ENCODE measurements at regions not wholly inside any gene's neighbourhood (a gene's known extent, or its start where the extent isn't known, plus 50 kb on each side); places are given as distances from the start of the nearest gene placed in this dataset.
"Not testable (repeated sequence)": the region's sequence is repeated elsewhere in the genome, so short reads cannot be mapped to it uniquely, and the experiment has no call there.

DNA sequence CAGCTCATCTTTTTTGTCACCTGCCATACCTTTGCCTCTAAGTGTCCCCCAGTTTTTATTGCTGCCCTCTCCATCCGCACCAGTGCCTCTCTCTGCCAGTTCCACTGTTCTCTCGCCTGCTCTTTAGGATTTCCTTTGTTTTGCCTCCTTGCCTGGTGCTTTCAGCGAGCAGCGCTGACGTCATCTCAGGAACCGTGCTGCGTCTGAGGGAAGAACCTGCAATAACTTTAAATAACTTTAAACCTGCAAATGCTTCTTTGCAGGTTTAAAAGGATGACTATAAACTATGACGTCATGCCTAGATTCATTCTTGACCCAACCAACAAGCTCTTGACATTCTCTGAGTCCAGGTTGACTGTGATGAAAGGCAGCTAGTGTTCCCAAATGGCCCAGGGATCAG is 105.1 kb downstream of the LRRC74B start:
- H3K27ac ChIP-seq; H3K4me1 ChIP-seq; ATAC-seq; H3K36me3 ChIP-seq; H3K9me3 ChIP-seq; intact Hi-C loops (cut with DNase I); DNase-seq; H3K27me3 ChIP-seq; H3K4me3 ChIP-seq: not testable (repeated sequence)
- 27 to 35% (median 33%) methylated on average over 6 to 8 of the region's 8 CpGs for WGBS, 4 donors

DNA sequence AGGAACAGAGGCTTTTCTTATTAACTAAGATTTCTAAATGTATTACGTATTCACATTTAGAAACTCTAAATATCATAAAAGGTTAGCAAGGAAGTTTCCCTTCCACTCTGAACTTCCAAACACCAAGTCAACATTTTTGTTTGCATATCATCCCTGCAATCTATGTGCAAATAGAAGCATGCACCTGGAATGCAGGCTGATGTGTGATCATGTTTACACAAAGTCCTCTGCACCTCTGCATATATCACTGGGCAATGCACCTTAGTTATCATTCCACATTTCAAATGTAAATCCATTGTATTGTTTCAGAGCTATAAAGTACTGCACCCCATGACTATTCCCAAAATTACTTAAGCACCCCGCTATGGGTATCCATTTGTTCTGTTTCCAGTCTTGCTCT is 142.1 kb downstream of the LRRC74B start:
- H3K9me3 ChIP-seq; H3K27me3 ChIP-seq; ATAC-seq; DNase-seq; H3K27ac ChIP-seq; H3K36me3 ChIP-seq; H3K4me3 ChIP-seq; H3K4me1 ChIP-seq; intact Hi-C loops (cut with DNase I): not testable (repeated sequence)
- 100% methylated on average over 1 of the region's 2 CpGs; no CpG with 5 or more reads in 3 of the 4 donors for WGBS, 4 donors

DNA sequence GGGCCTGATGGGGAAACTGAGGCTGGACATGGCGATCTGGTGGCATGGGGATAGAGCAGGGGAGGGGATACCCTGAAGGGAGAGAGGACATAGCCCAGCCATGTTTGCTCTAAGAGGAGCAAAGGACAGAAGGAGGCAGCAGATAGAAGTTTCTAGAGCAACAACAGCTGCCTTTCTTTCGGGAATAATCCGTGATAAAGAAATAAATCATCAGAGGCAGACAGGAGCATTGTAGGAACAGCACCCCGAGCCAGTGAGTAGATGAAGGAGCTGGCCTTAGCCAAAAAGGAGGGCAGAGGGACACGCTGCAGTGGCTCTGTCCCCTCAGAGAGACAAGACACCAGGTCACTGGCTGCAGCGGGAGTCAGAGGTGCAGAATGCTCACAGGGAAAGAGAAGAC is 166.3 kb downstream of the LRRC74B start:
- H3K4me1 ChIP-seq; H3K4me3 ChIP-seq; intact Hi-C loops (cut with DNase I); H3K9me3 ChIP-seq; DNase-seq; H3K27me3 ChIP-seq; H3K36me3 ChIP-seq; ATAC-seq; H3K27ac ChIP-seq: not testable (repeated sequence)
- 44 to 50% methylated on average over 4 of the region's 6 CpGs; no CpG with 5 or more reads in 2 of the 4 donors for WGBS, 4 donors

DNA sequence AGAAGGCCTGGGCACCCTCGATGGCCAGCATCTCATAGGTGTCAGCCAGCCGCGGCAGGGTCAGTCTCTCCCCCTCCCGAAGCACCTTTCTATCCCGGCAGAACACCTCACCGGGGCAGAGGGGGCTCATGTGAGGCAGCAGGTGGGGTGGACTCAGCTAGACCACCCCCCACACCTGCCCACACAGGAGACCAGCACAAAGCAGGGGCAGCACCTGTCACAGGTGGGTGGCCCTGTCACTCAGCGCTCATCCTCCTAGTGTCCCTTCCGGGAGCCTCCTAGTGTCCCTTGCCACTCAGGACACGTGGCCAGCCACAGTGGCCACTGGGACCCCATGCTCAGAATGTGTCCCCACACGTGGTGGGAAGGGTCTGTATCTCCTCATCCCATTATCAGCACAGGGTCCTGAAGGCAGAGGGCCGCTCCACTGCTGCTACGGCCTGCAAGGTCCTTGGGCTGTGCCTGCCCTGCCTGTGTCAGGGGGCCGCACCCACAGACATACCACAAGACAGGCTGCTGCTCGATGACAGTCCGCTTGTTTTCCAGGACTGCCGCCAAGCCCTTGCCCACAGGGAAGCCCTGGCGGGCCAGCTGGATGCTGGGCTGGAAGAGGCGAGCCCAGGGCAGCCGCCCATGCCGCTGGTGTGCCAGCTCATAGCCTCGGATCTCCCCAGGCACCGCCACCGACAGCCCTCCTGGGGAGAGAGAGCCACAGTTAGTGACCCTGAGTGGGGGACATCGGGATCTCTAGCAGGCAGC is 167.4 kb upstream of the RIMBP3B start:
- H3K9me3 ChIP-seq; ATAC-seq; intact Hi-C loops (cut with DNase I); H3K27ac ChIP-seq; H3K36me3 ChIP-seq; H3K4me3 ChIP-seq; H3K4me1 ChIP-seq; H3K27me3 ChIP-seq: not testable (repeated sequence)
- peak in 1 of 5 donors; percentile 6 for DNase-seq
- WGBS, 4 donors: 58 to 75% (median 75%) methylated on average over 6 to 15 of the region's 24 CpGs; no CpG with 5 or more reads in 1 of the 4 donors

DNA sequence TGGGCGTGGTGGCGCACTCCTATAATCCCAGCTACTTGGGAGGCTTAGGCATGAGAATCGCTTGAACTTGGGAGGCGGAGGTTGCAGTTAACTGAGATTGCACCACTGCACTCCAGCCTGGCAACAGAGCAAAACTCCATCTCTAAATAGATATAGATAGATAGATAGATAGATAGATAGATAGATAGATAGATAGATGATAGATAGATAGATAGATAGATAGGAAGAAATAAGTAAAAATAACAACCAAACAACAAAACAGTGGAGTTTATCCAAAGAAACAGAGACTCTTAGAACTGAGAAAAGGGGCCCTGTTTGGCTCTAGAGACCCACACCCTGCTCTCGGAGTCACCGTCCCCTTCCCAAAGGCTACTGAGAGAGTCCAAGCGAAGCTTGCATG is 158.7 kb upstream of the RIMBP3B start:
- H3K27ac ChIP-seq; intact Hi-C loops (cut with DNase I): not testable (repeated sequence)

DNA sequence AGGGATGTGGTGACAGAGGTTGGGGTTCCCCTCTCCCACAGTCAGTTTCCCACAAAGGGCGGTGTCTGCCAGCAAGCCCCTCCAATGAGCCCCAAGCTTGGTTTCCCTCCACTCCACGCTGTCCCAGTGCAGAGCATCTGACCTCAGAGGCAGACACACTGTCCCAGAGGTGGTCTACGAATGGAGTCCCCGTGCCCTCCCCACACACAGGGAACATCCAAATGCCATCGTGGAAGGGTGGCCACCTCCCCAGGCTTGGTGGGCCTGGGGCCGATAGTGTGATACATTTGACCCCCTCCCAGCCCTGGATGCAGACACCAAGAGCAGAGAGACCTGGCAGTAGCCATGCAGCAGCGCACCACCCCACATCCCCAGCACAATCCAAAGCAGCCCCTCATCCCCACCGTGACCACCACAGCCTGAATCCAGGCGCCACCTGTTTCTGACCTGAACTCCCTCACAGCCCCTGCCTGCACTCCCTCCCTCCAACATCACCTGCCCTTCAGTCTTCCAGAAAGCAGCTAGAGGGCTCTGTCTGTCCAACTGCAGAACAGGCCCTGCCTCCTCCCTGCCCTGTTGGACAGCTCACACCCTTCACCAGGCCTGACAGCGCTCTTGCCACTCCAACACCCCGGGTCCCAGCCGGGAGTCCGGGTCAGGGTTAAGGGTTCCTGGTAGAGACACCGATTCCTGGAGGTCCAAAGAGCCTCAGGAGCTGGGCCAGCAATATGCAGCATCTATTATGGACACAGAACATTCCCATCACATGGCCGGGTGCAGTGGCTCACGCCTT is 156.5 kb upstream of the RIMBP3B start:
- intact Hi-C loops (cut with DNase I); H3K27ac ChIP-seq; ATAC-seq; H3K4me3 ChIP-seq; DNase-seq; H3K27me3 ChIP-seq; H3K4me1 ChIP-seq; H3K9me3 ChIP-seq; H3K36me3 ChIP-seq: not testable (repeated sequence)
- WGBS, 4 donors: 65 to 73% (median 72%) methylated on average over 3 to 10 of the region's 16 CpGs; no CpG with 5 or more reads in 1 of the 4 donors

More for the DNA sequence above, 158.7 kb upstream of the RIMBP3B start:
- not testable (repeated sequence) for H3K36me3 ChIP-seq, H3K9me3 ChIP-seq, DNase-seq, H3K4me3 ChIP-seq, H3K27me3 ChIP-seq, ATAC-seq, H3K4me1 ChIP-seq
- 83 to 97% (median 93%) methylated on average over 3 to 7 of the region's 7 CpGs for WGBS, 4 donors

DNA sequence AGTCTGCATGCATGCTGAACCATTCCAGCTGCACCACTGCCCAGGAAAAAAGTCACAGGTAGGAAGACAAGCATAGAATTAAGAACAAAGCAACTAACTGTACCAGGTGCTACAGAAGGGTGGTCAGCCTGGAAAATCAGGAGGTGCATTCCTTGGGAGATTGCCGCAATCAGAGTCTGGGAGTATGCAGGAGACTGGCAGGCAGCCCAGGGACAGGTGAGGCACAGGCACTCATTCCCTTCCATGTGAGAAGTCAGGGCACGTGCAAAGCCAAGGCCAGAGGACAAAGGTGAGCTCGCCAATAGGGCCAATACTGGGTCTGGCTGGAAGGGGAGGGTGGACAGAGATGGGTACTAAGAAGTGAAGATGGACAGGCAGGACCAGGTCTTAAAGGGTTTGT is 132.1 kb upstream of the RIMBP3B start:
- H3K4me3 ChIP-seq; DNase-seq; ATAC-seq; H3K9me3 ChIP-seq; intact Hi-C loops (cut with DNase I); H3K4me1 ChIP-seq; H3K27me3 ChIP-seq; H3K27ac ChIP-seq; H3K36me3 ChIP-seq: not testable (repeated sequence)
- 90 to 100% (median 90%) methylated on average over 2 of the region's 3 CpGs; no CpG with 5 or more reads in 1 of the 4 donors for WGBS, 4 donors

DNA sequence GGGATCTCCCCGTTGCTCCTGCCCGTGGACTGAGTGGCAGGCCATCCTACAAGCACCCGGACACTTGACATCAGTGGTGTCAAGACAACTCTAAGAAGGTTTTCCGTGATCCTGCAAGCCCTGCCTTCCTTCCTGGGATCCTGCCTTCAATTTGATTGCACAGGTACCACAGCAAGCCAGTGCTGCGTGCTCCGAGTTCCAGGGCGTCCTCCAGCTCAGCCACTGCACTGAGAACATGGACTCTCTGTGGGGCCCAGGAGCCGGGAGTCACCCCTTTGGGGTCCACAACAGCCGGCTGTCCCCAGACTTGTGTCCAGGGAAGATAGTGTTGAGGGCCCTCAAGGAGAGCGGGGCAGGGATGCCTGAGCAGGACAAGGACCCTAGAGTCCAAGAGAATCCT is 100.9 kb upstream of the RIMBP3B start:
- ATAC-seq; H3K27me3 ChIP-seq; DNase-seq; H3K36me3 ChIP-seq; intact Hi-C loops (cut with DNase I); H3K4me3 ChIP-seq; H3K4me1 ChIP-seq; H3K9me3 ChIP-seq; H3K27ac ChIP-seq: not testable (repeated sequence)
- WGBS, 4 donors: 79 to 92% methylated on average over 5 of the region's 10 CpGs; no CpG with 5 or more reads in 2 of the 4 donors

DNA sequence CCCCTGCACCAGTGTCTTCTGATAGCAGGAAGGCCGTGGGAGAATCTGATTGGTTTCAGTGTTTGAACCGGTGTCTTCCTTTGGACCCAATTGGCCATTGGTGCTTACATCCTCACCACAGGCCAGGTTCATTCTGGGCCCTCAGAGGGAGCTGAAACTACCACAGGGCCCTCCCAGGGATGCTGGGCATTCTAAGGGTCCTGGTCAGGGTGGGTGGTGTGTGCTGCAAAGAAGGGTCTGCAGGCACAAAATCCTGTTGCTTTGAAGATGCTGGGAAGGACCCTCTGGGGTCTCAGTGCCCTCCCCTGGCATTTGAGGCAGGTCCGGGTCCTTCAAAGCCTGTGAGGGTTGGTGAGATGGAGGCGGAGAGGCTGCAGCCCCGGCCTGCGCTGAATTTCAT is 89.8 kb upstream of the RIMBP3B start:
- H3K4me3 ChIP-seq; DNase-seq; H3K27me3 ChIP-seq; intact Hi-C loops (cut with DNase I); H3K27ac ChIP-seq; H3K4me1 ChIP-seq; H3K36me3 ChIP-seq; ATAC-seq; H3K9me3 ChIP-seq: not testable (repeated sequence)
- WGBS, 4 donors: no CpG with 5 or more reads among the region's 6 CpGs

DNA sequence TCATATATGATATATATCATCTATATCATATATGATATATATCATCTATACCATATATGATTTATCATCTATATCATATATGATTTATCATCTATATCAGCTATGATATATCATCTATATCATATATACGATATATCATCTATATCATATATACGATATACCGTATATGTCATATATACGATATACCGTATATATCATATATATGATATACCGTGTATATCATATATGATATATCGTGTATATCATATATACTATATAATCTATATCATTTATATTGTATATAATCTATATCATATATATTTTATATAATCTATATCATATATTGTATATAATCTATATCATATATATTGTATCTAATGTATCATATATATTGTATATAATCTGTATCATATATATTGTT is 55.9 kb upstream of the RIMBP3B start:
- ATAC-seq; intact Hi-C loops (cut with DNase I): not testable (repeated sequence)
- 45 to 99% (median 71%) methylated on average over 7 of the region's 7 CpGs for WGBS, 4 donors

More for the DNA sequence above, 55.9 kb upstream of the RIMBP3B start:
- H3K27ac ChIP-seq, H3K4me3 ChIP-seq, H3K9me3 ChIP-seq, H3K27me3 ChIP-seq, H3K36me3 ChIP-seq, DNase-seq, H3K4me1 ChIP-seq: not testable (repeated sequence)
